Panc1 (cell line): ENCODE measurements at regions not wholly inside any gene's neighbourhood (a gene's known extent, or its start where the extent isn't known, plus 50 kb on each side); places are given as distances from the start of the nearest gene placed in this dataset.

ENCODE experiments used
- ATAC-seq: fragments of 200-7000 bp; cut with Tn5 transposase; 2 replicates; pipeline ENCODE4 v1.9.1; 2020; ENCODE audit warnings: mild to moderate bottlenecking, moderate library complexity
- BruUV-seq: library from RNA; stranded (reverse); fragments of 400-500 nt; replicated peaks from 2 replicates; lab custom pipeline; 2021; lab: Mats Ljungman, UMichigan
- CTCF ChIA-PET: fragments of 300-600 bp; sonication (Branson Sonifier 250); formaldehyde crosslinking; loops from one replicate; lab custom pipeline; 2022; ENCODE audit warnings: antibody characterized with exemption; lab: Charles Lee
- POLR2A ChIA-PET: fragments of 300-600 bp; sonication (Branson Sonifier 250); formaldehyde crosslinking; loops from one replicate; lab custom pipeline; 2022; ENCODE audit warnings: antibody characterized with exemption; lab: Charles Lee
- DNase-seq: peaks from one replicate; pipeline ENCODE4 v3.0.0-alpha.2; 2010; ENCODE audit warnings: low read depth, low spot score
- H3K27ac ChIP-seq: 2 replicates; pipeline ENCODE4 v1.5.1; 2011; ENCODE audit warnings: mild to moderate bottlenecking, low read length, inconsistent platforms
- H3K27me3 ChIP-seq: fragments of 200-500 bp; sonication (Bioruptor generic); 2 replicates; pipeline ENCODE4 v1.6.0; 2014; ENCODE audit warnings: low read length, inconsistent platforms; ENCODE audit not compliant: control insufficient read depth, insufficient read depth
- H3K36me3 ChIP-seq: fragments of 200-500 bp; sonication (Bioruptor generic); 2 replicates; pipeline ENCODE4 v1.5.1; 2014; ENCODE audit warnings: inconsistent platforms, mild to moderate bottlenecking, low read length, moderate library complexity; ENCODE audit not compliant: control insufficient read depth, insufficient read depth
- H3K4me1 ChIP-seq: 2 replicates; pipeline ENCODE4 v1.5.1; 2011; ENCODE audit warnings: inconsistent platforms, mild to moderate bottlenecking, low read length, moderate library complexity; ENCODE audit not compliant: control insufficient read depth, insufficient read depth
- H3K4me3 ChIP-seq, 2 experiments: 2 replicates each; pipeline ENCODE4 v1.5.1; 2011 to 2012; ENCODE audit warnings: low read depth in 2 of 2, low read length in 2 of 2, mild to moderate bottlenecking in 2 of 2, inconsistent platforms in 1 of 2, moderate library complexity in 1 of 2
- H3K9me3 ChIP-seq: fragments of 200-500 bp; sonication (Bioruptor generic); 2 replicates; pipeline ENCODE4 v1.5.1; 2014; ENCODE audit warnings: low read depth, mild to moderate bottlenecking, inconsistent platforms, low read length, moderate library complexity; ENCODE audit not compliant: control insufficient read depth, insufficient read depth
- CTCF ChIP-seq: fragments of 450-650 bp; IDR thresholded peaks from 2 replicates; pipeline ENCODE4 v1.5.1; 2017; ENCODE audit warnings: mild to moderate bottlenecking
- POLR2AphosphoS5 ChIP-seq: IDR thresholded peaks from 2 replicates; pipeline ENCODE4 v1.6.1; 2012; ENCODE audit warnings: mild to moderate bottlenecking, low read depth, low read length, moderate library complexity
- REST ChIP-seq, 2 experiments: IDR thresholded peaks; 2 replicates each; pipeline ENCODE4 v1.6.1; 2011 to 2012; ENCODE audit warnings: low read depth in 2 of 2, control low read depth in 1 of 2, low read length in 1 of 2, mild to moderate bottlenecking in 1 of 2, moderate library complexity in 1 of 2; ENCODE audit not compliant: insufficient read depth in 1 of 2
- SIN3A ChIP-seq: IDR thresholded peaks from 2 replicates; pipeline ENCODE4 v1.6.1; 2012; ENCODE audit warnings: low read depth, mild to moderate bottlenecking, low read length, moderate library complexity, borderline replicate concordance; ENCODE audit not compliant: insufficient read depth
- TCF7L2 ChIP-seq: IDR thresholded peaks from 2 replicates; pipeline ENCODE4 v1.6.1; 2011; ENCODE audit warnings: mild to moderate bottlenecking, low read depth, low read length, inconsistent platforms
- in situ Hi-C: cut with HindIII; loops from 2 replicates; pipeline ENCODE4 v1.10.0; 2016; ENCODE audit warnings: low sequenced_read_pairs, low pct_unique_long_range_greater_than_20kb
- intact Hi-C: fragments of 100-400 bp; cut with micrococcal nuclease; formaldehyde crosslinking; loops from one replicate; pipeline ENCODE4 v1.10.0; 2022; ENCODE audit not compliant: unreplicated experiment

GRCh38 chr13:100753376-100753775 lies 78.8 kb upstream of the TMTC4 start:
- no peak overlapping the region for H3K4me3 ChIP-seq
- no peak overlapping the region for H3K27ac ChIP-seq
- H3K4me1 ChIP-seq, result no peaks in the 10 kb centered on the region
- ATAC-seq, result no peak
- H3K36me3 ChIP-seq, result no peaks in the 10 kb centered on the region
- in situ Hi-C loops (no loop called here), intact Hi-C loops (no loop called here)
- no peak for DNase-seq
- ChIA-PET CTCF (no interaction called here), POLR2A (no interaction called here)
- TF ChIP-seq CTCF (no peak), REST (IDR thresholded peaks at IDR 0.05; ENCODE audit: insufficient read depth in 1 of 2, low read depth in 2 of 2, low read length in 1 of 2) (no peak), POLR2AphosphoS5 (no peak), TCF7L2 (no peak), SIN3A (no peak)
- no TSS peak for BruUV-seq
- no peaks in the 10 kb centered on the region for H3K27me3 ChIP-seq
- no peaks in the 10 kb centered on the region for H3K9me3 ChIP-seq

GRCh38 chr13:100751826-100752225 lies 77.2 kb upstream of the TMTC4 start:
- Histone ChIP-seq H3K36me3 (no peaks in the 10 kb centered on the region), H3K27me3 (no peaks in the 10 kb centered on the region), H3K4me3 (no peak overlapping the region), H3K4me1 (no peaks in the 10 kb centered on the region), H3K27ac (no peak overlapping the region), H3K9me3 (no peaks in the 10 kb centered on the region)
- DNase-seq, result no peak
- ATAC-seq, result no peak
- TF ChIP-seq REST (IDR thresholded peaks at IDR 0.05; ENCODE audit: insufficient read depth in 1 of 2, low read depth in 2 of 2, low read length in 1 of 2) (no peak), POLR2AphosphoS5 (no peak), CTCF (no peak), SIN3A (no peak), TCF7L2 (no peak)
- intact Hi-C loops, result no loop called here
- CTCF ChIA-PET, result no interaction called here
- POLR2A ChIA-PET, result no interaction called here
- in situ Hi-C loops, result no loop called here
- no TSS peak for BruUV-seq
